PFSK-1 (cell line): ENCODE measurements at regions not wholly inside any gene's neighbourhood (a gene's known extent, or its start where the extent isn't known, plus 50 kb on each side); places are given as distances from the start of the nearest gene placed in this dataset.

ENCODE experiments used
- FOXP2 ChIP-seq: optimal IDR thresholded peaks from 2 replicates; pipeline ENCODE3; 2011; ENCODE audit warnings: borderline replicate concordance, control low read depth, inconsistent platforms; ENCODE audit not compliant: insufficient read depth; ENCODE audit errors: extremely low read length, extremely low read depth
- POLR2AphosphoS5 ChIP-seq: IDR thresholded peaks from 2 replicates; pipeline ENCODE4 v1.6.1; 2012; ENCODE audit warnings: low read depth, mild to moderate bottlenecking, control low read depth, low read length, moderate library complexity
- REST ChIP-seq, 2 experiments: IDR thresholded peaks; 2 replicates each; pipeline versions ENCODE4 v1.6.1 to v1.8.0; 2011 to 2012; ENCODE audit warnings: low read depth in 2 of 2, low read length in 2 of 2, control low read depth in 1 of 2, inconsistent platforms in 1 of 2, mild to moderate bottlenecking in 1 of 2, moderate library complexity in 1 of 2; ENCODE audit not compliant: insufficient read depth in 1 of 2
- SIN3A ChIP-seq: IDR thresholded peaks from 2 replicates; pipeline ENCODE4 v1.6.1; 2012; ENCODE audit warnings: mild to moderate bottlenecking, low read length, moderate library complexity, borderline replicate concordance; ENCODE audit not compliant: insufficient read depth
- TAF1 ChIP-seq: IDR thresholded peaks from 2 replicates; pipeline ENCODE4 v1.6.1; 2012; ENCODE audit warnings: low read length, control low read depth, borderline replicate concordance; ENCODE audit not compliant: insufficient read depth

DNA sequence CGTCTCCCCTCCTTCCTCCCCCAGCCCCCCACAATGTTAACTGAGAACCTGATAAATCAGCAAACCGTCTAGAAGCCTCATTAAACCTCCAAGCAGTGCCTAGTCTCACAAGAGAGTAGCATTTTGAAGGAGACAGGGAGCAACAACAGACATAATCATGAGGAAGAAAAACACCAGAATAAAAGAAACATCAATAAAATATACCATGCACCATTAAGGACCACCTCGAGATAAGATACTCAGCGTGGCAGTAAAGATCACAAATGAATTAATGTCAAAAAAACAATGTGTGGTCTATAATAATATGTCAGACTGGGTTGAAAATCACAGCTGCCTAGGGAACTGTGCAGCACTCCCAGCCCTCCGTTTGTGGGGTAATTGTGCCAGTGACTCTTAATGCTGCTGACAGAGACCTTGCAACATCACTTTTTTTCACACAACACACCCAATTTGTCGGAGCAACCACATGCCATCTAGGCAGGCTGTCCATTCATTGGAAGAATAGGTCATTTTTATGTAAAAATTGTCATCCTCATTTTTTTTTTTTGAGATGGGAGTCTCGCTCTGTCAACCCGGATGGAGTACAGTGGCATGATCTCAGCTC is 450.8 kb upstream of the WWC1 start:
- TF ChIP-seq REST (IDR thresholded peaks at IDR 0.05; ENCODE audit: insufficient read depth in 1 of 2, low read depth in 2 of 2, low read length in 2 of 2) = no peak
- TF ChIP-seq POLR2AphosphoS5 = no peak
- no peak for TF ChIP-seq SIN3A
- no peak for TF ChIP-seq TAF1
- TF ChIP-seq FOXP2 = no peak

DNA sequence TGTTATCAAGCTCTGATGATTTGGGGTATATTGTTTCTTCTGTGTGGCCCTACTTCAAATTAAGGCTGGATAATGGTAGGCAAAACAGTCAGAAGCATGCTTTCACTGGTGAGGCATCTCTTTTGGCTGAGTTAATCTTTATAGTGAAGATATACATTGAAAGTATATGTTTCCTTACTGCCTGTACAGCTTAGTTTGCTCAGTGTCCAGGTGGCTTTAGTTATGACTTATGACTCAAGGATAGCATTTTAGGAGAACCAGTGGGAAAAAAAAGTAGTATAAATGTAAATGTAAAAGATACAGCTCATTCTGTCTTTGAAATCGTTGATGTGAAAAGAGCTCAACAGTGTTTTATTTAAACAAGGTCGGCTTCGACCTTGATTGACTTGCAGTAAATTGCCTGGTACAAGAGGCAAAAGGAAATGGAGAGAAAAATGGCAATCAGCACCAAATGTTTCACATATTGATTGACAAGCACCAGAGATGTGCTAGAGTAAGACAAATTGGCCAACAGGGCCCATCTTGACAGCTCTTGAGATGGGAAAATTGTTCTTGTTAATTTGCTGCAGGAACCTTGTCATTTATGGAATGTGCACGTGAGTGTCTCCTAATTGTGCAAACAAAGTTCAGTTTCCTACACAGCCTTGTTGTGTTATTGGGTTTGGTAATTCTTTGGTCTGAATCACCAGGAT is 447.4 kb upstream of the WWC1 start:
- no peak for TF ChIP-seq SIN3A
- no peak for TF ChIP-seq FOXP2
- TF ChIP-seq POLR2AphosphoS5 = no peak
- no peak for TF ChIP-seq REST (IDR thresholded peaks at IDR 0.05; ENCODE audit: insufficient read depth in 1 of 2, low read depth in 2 of 2, low read length in 2 of 2)
- TF ChIP-seq TAF1 = no peak

DNA sequence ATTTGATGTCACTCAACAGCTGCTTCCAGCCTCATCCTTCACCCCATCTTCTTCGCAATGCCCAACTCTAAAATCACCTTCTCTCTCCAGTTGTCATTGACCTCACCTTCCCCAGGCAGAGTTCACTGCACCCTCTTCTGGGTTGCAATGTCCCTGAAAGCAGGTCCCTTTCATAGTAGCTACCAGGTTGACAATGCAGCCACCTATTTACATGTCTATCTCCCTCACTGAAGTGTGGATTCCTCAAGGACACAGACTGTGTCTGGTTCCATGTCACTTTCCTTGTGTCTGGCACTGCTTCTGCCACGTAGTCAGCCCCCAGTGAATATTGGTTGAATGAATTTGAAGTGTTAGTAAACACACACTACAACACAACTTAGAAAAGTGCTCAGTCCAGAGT is 445.5 kb upstream of the WWC1 start:
- TF ChIP-seq FOXP2 (no peak), TAF1 (no peak), SIN3A (no peak), REST (IDR thresholded peaks at IDR 0.05; ENCODE audit: insufficient read depth in 1 of 2, low read depth in 2 of 2, low read length in 2 of 2) (no peak), POLR2AphosphoS5 (no peak)

GRCh38 chr5:167849874-167850273 is 441.6 kb upstream of the WWC1 start:
- no peak for TF ChIP-seq FOXP2
- TF ChIP-seq POLR2AphosphoS5 = no peak
- no peak for TF ChIP-seq TAF1
- TF ChIP-seq REST (IDR thresholded peaks at IDR 0.05; ENCODE audit: insufficient read depth in 1 of 2, low read depth in 2 of 2, low read length in 2 of 2) = no peak
- no peak for TF ChIP-seq SIN3A

- TF ChIP-seq TAF1 (no peak), SIN3A (no peak), POLR2AphosphoS5 (no peak), REST (IDR thresholded peaks at IDR 0.05; ENCODE audit: insufficient read depth in 1 of 2, low read depth in 2 of 2, low read length in 2 of 2) (no peak), FOXP2 (no peak)
Measured at GRCh38 chr5:167850911-167851310, 440.5 kb upstream of the WWC1 start.
